Neural cell (in vitro differentiated cells): ENCODE measurements at regions not wholly inside any gene's neighbourhood (a gene's known extent, or its start where the extent isn't known, plus 50 kb on each side); places are given as distances from the start of the nearest gene placed in this dataset.

ENCODE experiments used
- H2AFZ ChIP-seq: fragments of 200-600, 300-800 bp; sonication (generic), shearing (Covaris generic); 2 replicates; pipeline ENCODE4 v1.6.0; 2014; ENCODE audit warnings: low read depth, mild to moderate bottlenecking, antibody characterized with exemption, low read length, moderate library complexity
- H3F3A ChIP-seq: fragments of 200-600 bp; shearing (Covaris generic); 2 replicates; pipeline ENCODE4 v1.6.1; 2016; ENCODE audit warnings: mild to moderate bottlenecking, moderate library complexity, mixed read lengths, antibody characterized with exemption, low read length; ENCODE audit not compliant: insufficient read depth, poor library complexity, severe bottlenecking
- H3K27ac ChIP-seq: fragments of 200-600, 300-800 bp; sonication (generic), shearing (Covaris generic); 2 replicates; pipeline ENCODE4 v1.5.1; 2014; ENCODE audit warnings: mild to moderate bottlenecking, low read length, moderate library complexity
- H3K27me3 ChIP-seq: fragments of 300-800, 200-600 bp; sonication (generic), shearing (Covaris generic); 2 replicates; pipeline ENCODE4 v1.6.0; 2014; ENCODE audit warnings: mild to moderate bottlenecking, low read depth, low read length, moderate library complexity; ENCODE audit not compliant: insufficient read depth
- H3K36me3 ChIP-seq: fragments of 300-800, 200-600 bp; sonication (generic), shearing (Covaris generic); 2 replicates; pipeline ENCODE4 v1.5.1; 2014; ENCODE audit warnings: mild to moderate bottlenecking, antibody characterized with exemption, low read length, moderate library complexity; ENCODE audit not compliant: insufficient read depth
- H3K4me2 ChIP-seq: fragments of 300-800, 200-600 bp; sonication (generic), shearing (Covaris generic); 2 replicates; pipeline ENCODE4 v1.6.0; 2014; ENCODE audit warnings: mild to moderate bottlenecking, low read length
- H3K4me3 ChIP-seq: fragments of 300-800, 200-600 bp; sonication (generic), shearing (Covaris generic); 2 replicates; pipeline ENCODE4 v1.5.1; 2014; ENCODE audit warnings: mild to moderate bottlenecking, low read length, moderate library complexity
- H3K79me2 ChIP-seq: fragments of 200-600 bp; shearing (Covaris generic); replicated peaks from 2 replicates; pipeline ENCODE4 v1.6.0; 2014; ENCODE audit warnings: mild to moderate bottlenecking, low read length, moderate library complexity; ENCODE audit not compliant: insufficient read depth
- H3K9ac ChIP-seq: fragments of 300-800, 200-600 bp; sonication (generic), shearing (Covaris generic); 2 replicates; pipeline ENCODE4 v1.6.1; 2016; ENCODE audit warnings: mild to moderate bottlenecking, low read length, mixed read lengths
- H3K9me2 ChIP-seq: fragments of 200-600 bp; shearing (Covaris generic); 2 replicates; pipeline ENCODE4 v1.6.1; 2016; ENCODE audit warnings: mild to moderate bottlenecking, low read length, mixed read lengths; ENCODE audit not compliant: insufficient read depth
- H3K9me3 ChIP-seq: fragments of 200-600, 300-800 bp; sonication (generic), shearing (Covaris generic); 2 replicates; pipeline ENCODE4 v1.6.1; 2016; ENCODE audit warnings: mild to moderate bottlenecking, mixed run types, low read length, moderate library complexity, mixed read lengths
- H4K20me1 ChIP-seq: fragments of 200-600 bp; shearing (Covaris generic); 2 replicates; pipeline ENCODE4 v1.6.1; 2016; ENCODE audit warnings: mild to moderate bottlenecking, mixed run types; ENCODE audit not compliant: insufficient read depth
- CTCF ChIP-seq: fragments of 450-650 bp; IDR thresholded peaks from 2 replicates; pipeline ENCODE4 v1.5.1; 2014; ENCODE audit warnings: antibody characterized with exemption, mild to moderate bottlenecking, moderate library complexity; ENCODE audit not compliant: poor library complexity, severe bottlenecking
- EP300 ChIP-seq: fragments of 450-650 bp; conservative IDR thresholded peaks from 2 replicates; pipeline ENCODE4 v1.6.1; 2014; ENCODE audit warnings: antibody characterized with exemption, mild to moderate bottlenecking, moderate library complexity; ENCODE audit not compliant: poor library complexity, severe bottlenecking
- EZH2 ChIP-seq: fragments of 200-600, 300-800 bp; shearing (Covaris generic), sonication (generic); IDR thresholded peaks from 2 replicates; pipeline ENCODE4 v1.6.1; 2014; ENCODE audit warnings: antibody characterized with exemption, low read length, borderline replicate concordance, mild to moderate bottlenecking; ENCODE audit not compliant: insufficient read depth, poor library complexity, severe bottlenecking
- MXI1 ChIP-seq: fragments of 450-650 bp; conservative IDR thresholded peaks from 2 replicates; pipeline ENCODE4 v1.6.1; 2014; ENCODE audit warnings: antibody characterized with exemption, mild to moderate bottlenecking; ENCODE audit not compliant: poor library complexity, severe bottlenecking
- POLR2AphosphoS5 ChIP-seq: IDR thresholded peaks from 2 replicates; pipeline ENCODE4 v1.6.1; 2012
- RAD21 ChIP-seq: fragments of 450-650 bp; conservative IDR thresholded peaks from 2 replicates; pipeline ENCODE4 v1.6.1; 2014; ENCODE audit warnings: antibody characterized with exemption, mild to moderate bottlenecking, moderate library complexity
- REST ChIP-seq: IDR thresholded peaks from 2 replicates; pipeline ENCODE4 v1.6.1; 2012; ENCODE audit warnings: borderline replicate concordance
- SMC3 ChIP-seq: fragments of 450-650 bp; conservative IDR thresholded peaks from 2 replicates; pipeline ENCODE4 v1.6.1; 2014; ENCODE audit warnings: antibody characterized with exemption, mild to moderate bottlenecking, moderate library complexity; ENCODE audit not compliant: poor library complexity
- TAF1 ChIP-seq: IDR thresholded peaks from 2 replicates; pipeline ENCODE4 v1.6.1; 2012; ENCODE audit warnings: low read depth

GRCh38 chr20:53873230-53873604 lies 197.2 kb downstream of the BCAS1 start:
- Histone ChIP-seq H3K4me3 (no peak overlapping the region), H3K9me2 (no peaks in the 10 kb centered on the region), H3K79me2 (no peaks in the 10 kb centered on the region), H3K9me3 (no peaks in the 10 kb centered on the region), H3K36me3 (no peaks in the 10 kb centered on the region), H3K4me2 (no peak overlapping the region), H2AFZ (no peak overlapping the region), H4K20me1 (no peaks in the 10 kb centered on the region), H3K27me3 (no peaks in the 10 kb centered on the region), H3F3A (no peaks in the 10 kb centered on the region), H3K27ac (no peak overlapping the region), H3K9ac (no peak overlapping the region)
- no peak for TF ChIP-seq SMC3
- TF ChIP-seq REST, result no peak
- TF ChIP-seq CTCF, result no peak
- TF ChIP-seq EZH2, result no peak
- no peak for TF ChIP-seq POLR2AphosphoS5
- TF ChIP-seq MXI1, result no peak
- no peak for TF ChIP-seq TAF1
- no peak for TF ChIP-seq EP300
- TF ChIP-seq RAD21, result no peak

GRCh38 chr20:53872561-53873229 lies 197.7 kb downstream of the BCAS1 start:
- Histone ChIP-seq H3K4me3 (no peak overlapping the region), H3K27me3 (no peaks in the 10 kb centered on the region), H3K9me3 (no peaks in the 10 kb centered on the region), H3K9me2 (no peaks in the 10 kb centered on the region), H3K9ac (no peak overlapping the region), H3K36me3 (no peaks in the 10 kb centered on the region), H3K27ac (no peak overlapping the region), H2AFZ (no peak overlapping the region), H3F3A (no peaks in the 10 kb centered on the region), H3K79me2 (no peaks in the 10 kb centered on the region), H4K20me1 (no peaks in the 10 kb centered on the region), H3K4me2 (no peak overlapping the region)
- TF ChIP-seq REST (no peak), EP300 (no peak)
